Neural progenitor cell (in vitro differentiated cells): ENCODE measurements at regions not wholly inside any gene's neighbourhood (a gene's known extent, or its start where the extent isn't known, plus 50 kb on each side); places are given as distances from the start of the nearest gene placed in this dataset.

Source experiments
- DNase-seq: peaks from one replicate; pipeline ENCODE4 v3.0.0-alpha.2; 2016; ENCODE audit warnings: low spot score
- H2AFZ ChIP-seq: fragments of 200-600 bp; sonication (generic); replicated peaks from 2 replicates; pipeline ENCODE4 v1.6.1; 2016; ENCODE audit warnings: antibody characterized with exemption
- H3F3A ChIP-seq: fragments of 200-600 bp; sonication (generic); 2 replicates; pipeline ENCODE4 v1.6.1; 2016; ENCODE audit warnings: antibody characterized with exemption, low read depth
- H3K27ac ChIP-seq: fragments of 200-600 bp; sonication (generic); 2 replicates; pipeline ENCODE4 v1.5.1; 2016; ENCODE audit warnings: mild to moderate bottlenecking
- H3K27me3 ChIP-seq: fragments of 200-600 bp; sonication (generic); 2 replicates; pipeline ENCODE4 v1.6.1; 2016; ENCODE audit warnings: mild to moderate bottlenecking, moderate library complexity
- H3K36me3 ChIP-seq: fragments of 200-600 bp; sonication (generic); 2 replicates; pipeline ENCODE4 v1.5.1; 2016
- H3K4me1 ChIP-seq: fragments of 200-600 bp; sonication (generic); 2 replicates; pipeline ENCODE4 v1.6.1; 2016; ENCODE audit warnings: mixed run types
- H3K4me2 ChIP-seq: fragments of 200-600 bp; sonication (generic); 2 replicates; pipeline ENCODE4 v1.6.1; 2016
- H3K4me3 ChIP-seq: fragments of 200-600 bp; sonication (generic); 2 replicates; pipeline ENCODE4 v1.5.1; 2016
- H3K79me2 ChIP-seq: fragments of 200-600 bp; sonication (generic); 2 replicates; pipeline ENCODE4 v1.6.1; 2016; ENCODE audit warnings: low read depth
- H3K9ac ChIP-seq: fragments of 200-600 bp; sonication (generic); 2 replicates; pipeline ENCODE4 v1.6.1; 2016
- H3K9me3 ChIP-seq: fragments of 200-600 bp; sonication (generic); 2 replicates; pipeline ENCODE4 v1.5.1; 2016; ENCODE audit warnings: low read depth
- H4K20me1 ChIP-seq: fragments of 200-600 bp; sonication (generic); 2 replicates; pipeline ENCODE4 v1.6.1; 2016; ENCODE audit warnings: low read depth
- H3K27ac Mint-ChIP-seq: 3 replicates; pipeline ENCODE4 v1.8.0; 2021; ENCODE audit warnings: mixed read lengths
- H3K27me3 Mint-ChIP-seq: 2 replicates; pipeline ENCODE4 v1.8.0; 2022; ENCODE audit warnings: low read depth, mild to moderate bottlenecking, inconsistent platforms, moderate library complexity, mixed read lengths; ENCODE audit not compliant: insufficient read depth
- H3K36me3 Mint-ChIP-seq: 3 replicates; pipeline ENCODE4 v1.8.0; 2021; ENCODE audit warnings: mixed read lengths
- H3K4me1 Mint-ChIP-seq: 3 replicates; pipeline ENCODE4 v1.8.0; 2021; ENCODE audit warnings: mixed read lengths
- H3K4me3 Mint-ChIP-seq: 3 replicates; pipeline ENCODE4 v1.8.0; 2021; ENCODE audit warnings: mild to moderate bottlenecking, moderate library complexity, mixed read lengths
- H3K9me3 Mint-ChIP-seq: 3 replicates; pipeline ENCODE4 v1.8.0; 2020; ENCODE audit warnings: mixed read lengths
- CTCF ChIP-seq: fragments of 200-600 bp; sonication (generic); IDR thresholded peaks from 2 replicates; pipeline ENCODE4 v1.5.1; 2017; ENCODE audit warnings: antibody characterized with exemption, mild to moderate bottlenecking
- EZH2 ChIP-seq: fragments of 200-600 bp; sonication (generic); IDR thresholded peaks from 2 replicates; pipeline ENCODE4 v1.6.1; 2017; ENCODE audit warnings: antibody characterized with exemption, mild to moderate bottlenecking, moderate library complexity
- EZH2phosphoT487 ChIP-seq: fragments of 200-600 bp; sonication (generic); IDR thresholded peaks from 2 replicates; pipeline ENCODE4 v1.6.1; 2017; ENCODE audit warnings: antibody characterized with exemption

GRCh38 chr6:87828044-87828443, 126.0 kb upstream of the AKIRIN2 start:
- H3K36me3 Mint-ChIP-seq = no peaks in the 10 kb centered on the region
- H3K27ac Mint-ChIP-seq = no peak overlapping the region
- no peaks in the 10 kb centered on the region for H3K9me3 Mint-ChIP-seq
- TF ChIP-seq CTCF (no peak), EZH2phosphoT487 (no peak), EZH2 (no peak)
- Histone ChIP-seq H3K27me3 (no peaks in the 10 kb centered on the region), H3K4me2 (no peak overlapping the region), H2AFZ (no peak overlapping the region), H3K4me1 (no peaks in the 10 kb centered on the region), H3K79me2 (no peaks in the 10 kb centered on the region), H3F3A (no peaks in the 10 kb centered on the region), H3K36me3 (no peaks in the 10 kb centered on the region), H4K20me1 (no peaks in the 10 kb centered on the region), H3K9ac (no peak overlapping the region), H3K27ac (no peak overlapping the region), H3K4me3 (no peak overlapping the region), H3K9me3 (no peaks in the 10 kb centered on the region)
- no peak overlapping the region for H3K4me3 Mint-ChIP-seq
- H3K27me3 Mint-ChIP-seq = peaks cover 2% of the 10 kb centered on the region
- DNase-seq = no peak
- H3K4me1 Mint-ChIP-seq = peaks cover 4% of the 10 kb centered on the region

GRCh38 chr6:87827346-87827745, 125.3 kb upstream of the AKIRIN2 start:
- Histone ChIP-seq H3K79me2 (no peaks in the 10 kb centered on the region), H2AFZ (no peak overlapping the region), H3K27ac (no peak overlapping the region), H4K20me1 (no peaks in the 10 kb centered on the region), H3K27me3 (no peaks in the 10 kb centered on the region), H3K4me2 (no peak overlapping the region), H3K9ac (no peak overlapping the region), H3K4me3 (no peak overlapping the region), H3K9me3 (no peaks in the 10 kb centered on the region), H3K4me1 (no peaks in the 10 kb centered on the region), H3F3A (no peaks in the 10 kb centered on the region), H3K36me3 (no peaks in the 10 kb centered on the region)
- no peak for DNase-seq
- Mint-ChIP-seq H3K9me3 (no peaks in the 10 kb centered on the region), H3K4me1 (peaks cover 4% of the 10 kb centered on the region), H3K27ac (no peak overlapping the region), H3K27me3 (peaks cover 2% of the 10 kb centered on the region), H3K36me3 (no peaks in the 10 kb centered on the region), H3K4me3 (no peak overlapping the region)
- TF ChIP-seq EZH2 = no peak

- H3K36me3 ChIP-seq = no peaks in the 10 kb centered on the region
- no peaks in the 10 kb centered on the region for H3F3A ChIP-seq
- peaks cover 4% of the 10 kb centered on the region for H3K4me1 Mint-ChIP-seq
- TF ChIP-seq EZH2 (no peak), EZH2phosphoT487 (no peak), CTCF (no peak)
- no peaks in the 10 kb centered on the region for H4K20me1 ChIP-seq
- H3K27ac Mint-ChIP-seq = no peak overlapping the region
- no peak overlapping the region for H3K4me3 Mint-ChIP-seq
- H3K9ac ChIP-seq = no peak overlapping the region
- H3K4me1 ChIP-seq = no peaks in the 10 kb centered on the region
- no peak overlapping the region for H3K4me2 ChIP-seq
- no peak for DNase-seq
- H3K27ac ChIP-seq = no peak overlapping the region
- H2AFZ ChIP-seq = no peak overlapping the region
- peaks cover 2% of the 10 kb centered on the region for H3K27me3 Mint-ChIP-seq
- no peaks in the 10 kb centered on the region for H3K9me3 ChIP-seq
- no peak overlapping the region for H3K4me3 ChIP-seq
- H3K79me2 ChIP-seq = no peaks in the 10 kb centered on the region
- no peaks in the 10 kb centered on the region for H3K36me3 Mint-ChIP-seq
- H3K27me3 ChIP-seq = no peaks in the 10 kb centered on the region
- H3K9me3 Mint-ChIP-seq = no peaks in the 10 kb centered on the region
These were observed 124.4 kb upstream of the AKIRIN2 start for GRCh38 chr6:87826424-87826823.

- Histone ChIP-seq H2AFZ (no peak overlapping the region), H3K27ac (no peak overlapping the region), H4K20me1 (no peaks in the 10 kb centered on the region), H3K9me3 (no peaks in the 10 kb centered on the region), H3K4me1 (no peaks in the 10 kb centered on the region), H3K9ac (no peak overlapping the region), H3K4me3 (no peak overlapping the region), H3K27me3 (no peaks in the 10 kb centered on the region), H3K4me2 (no peak overlapping the region), H3F3A (no peaks in the 10 kb centered on the region), H3K79me2 (no peaks in the 10 kb centered on the region), H3K36me3 (no peaks in the 10 kb centered on the region)
- Mint-ChIP-seq H3K9me3 (no peaks in the 10 kb centered on the region), H3K4me3 (no peak overlapping the region), H3K27me3 (peaks cover 2% of the 10 kb centered on the region), H3K4me1 (peaks cover under 1% of the 10 kb centered on the region), H3K27ac (no peak overlapping the region), H3K36me3 (no peaks in the 10 kb centered on the region)
- no peak for DNase-seq
- TF ChIP-seq CTCF = no peak
- TF ChIP-seq EZH2 = no peak
- no peak for TF ChIP-seq EZH2phosphoT487
These were observed 123.8 kb upstream of the AKIRIN2 start for GRCh38 chr6:87825821-87826221.
